ENCODE measurements at regions not wholly inside any gene's neighbourhood (a gene's known extent, or its start where the extent isn't known, plus 50 kb on each side); places are given as distances from the start of the nearest gene placed in this dataset.
A peak's percentile ranks its signal among the peaks of the same experiment; 100 is the strongest.

- H3K4me1 ChIP-seq: no peaks in the 10 kb centered on the region
- no peaks in the 10 kb centered on the region for H3K9me3 ChIP-seq
- no peaks in the 10 kb centered on the region for H3K36me3 ChIP-seq
- H3K4me3 ChIP-seq: no peak overlapping the region
- intact Hi-C loops (cut with DNase I): no loop called here
- ATAC-seq: peak in 1 of 2 donors; percentile 29
- no peak for TF ChIP-seq CTCF (IDR thresholded peaks at IDR 0.05)
- no peak overlapping the region for H3K27ac ChIP-seq
- no peak for DNase-seq
- H3K27me3 ChIP-seq (ENCODE audit: low read depth): no peaks in the 10 kb centered on the region
Measured at GRCh38 chr18:38930881-38931753, 1365.5 kb upstream of the CELF4 start.

GRCh38 chr18:38923540-38923939 lies 1357.9 kb upstream of the CELF4 start:
- Histone ChIP-seq H3K27ac (no peak overlapping the region), H3K36me3 (no peaks in the 10 kb centered on the region), H3K4me1 (no peaks in the 10 kb centered on the region), H3K9me3 (no peaks in the 10 kb centered on the region), H3K4me3 (no peak overlapping the region), H3K27me3 (ENCODE audit: low read depth) (no peaks in the 10 kb centered on the region)
- no peak for TF ChIP-seq CTCF (IDR thresholded peaks at IDR 0.05)
- no peak for ATAC-seq
- DNase-seq: no peak
- intact Hi-C loops (cut with DNase I): no loop called here

DNA sequence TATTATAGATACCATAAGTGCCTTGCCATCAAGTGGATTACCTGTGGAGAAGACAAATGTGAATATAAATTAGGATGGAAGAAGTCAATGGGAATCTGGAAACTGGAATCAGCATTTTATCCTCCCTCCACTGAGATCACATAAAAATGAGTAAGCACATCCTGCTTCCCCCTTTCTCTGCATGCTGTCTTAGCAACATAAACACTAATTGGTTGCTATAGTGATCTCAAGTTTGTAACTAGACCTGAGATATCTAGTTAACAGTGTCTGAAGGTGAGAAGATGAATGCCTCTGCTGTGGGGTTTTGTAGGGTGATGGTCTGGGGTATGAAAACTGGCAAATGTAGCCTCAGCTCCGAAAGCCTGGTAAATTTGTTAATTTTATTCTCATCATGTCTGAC lies 1357.5 kb upstream of the CELF4 start:
- no peak for ATAC-seq
- Histone ChIP-seq H3K9me3 (no peaks in the 10 kb centered on the region), H3K4me3 (no peak overlapping the region), H3K36me3 (no peaks in the 10 kb centered on the region), H3K27ac (no peak overlapping the region), H3K27me3 (ENCODE audit: low read depth) (no peaks in the 10 kb centered on the region), H3K4me1 (no peaks in the 10 kb centered on the region)
- TF ChIP-seq CTCF (IDR thresholded peaks at IDR 0.05): no peak
- DNase-seq: no peak
- intact Hi-C loops (cut with DNase I): no loop called here

GRCh38 chr18:38909972-38910371 lies 1344.4 kb upstream of the CELF4 start:
- intact Hi-C loops (cut with DNase I): no loop called here
- no peak for TF ChIP-seq CTCF (IDR thresholded peaks at IDR 0.05)

DNA sequence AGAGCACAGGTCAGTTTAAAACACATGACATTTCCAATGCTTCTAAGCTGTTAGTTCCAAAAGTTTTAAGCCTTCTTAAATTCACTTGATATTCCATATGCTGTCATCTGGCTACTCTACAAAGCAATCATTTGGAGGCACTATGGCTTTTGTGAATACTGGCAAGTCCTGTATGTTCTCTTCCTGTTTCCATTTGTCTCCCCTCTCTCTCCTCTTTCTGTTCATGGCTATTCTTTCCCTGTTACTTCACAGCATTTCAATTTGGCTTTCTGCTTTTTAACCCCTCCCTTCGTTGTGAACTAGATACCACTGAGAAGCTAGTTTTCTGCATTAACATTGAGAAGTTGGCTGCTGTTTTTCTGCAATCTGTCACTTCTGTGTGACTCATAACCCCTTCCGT lies 1337.2 kb upstream of the CELF4 start:
- DNase-seq: no peak
- no peaks in the 10 kb centered on the region for H3K9me3 ChIP-seq
- no peaks in the 10 kb centered on the region for H3K27me3 ChIP-seq (ENCODE audit: low read depth)
- H3K4me3 ChIP-seq: no peak overlapping the region
- ATAC-seq: no peak
- no peak overlapping the region for H3K27ac ChIP-seq
- H3K36me3 ChIP-seq: no peaks in the 10 kb centered on the region
- intact Hi-C loops (cut with DNase I): no loop called here
- no peak for TF ChIP-seq CTCF (IDR thresholded peaks at IDR 0.05)
- no peaks in the 10 kb centered on the region for H3K4me1 ChIP-seq

More at GRCh38 chr18:38909972-38910371, 1344.4 kb upstream of the CELF4 start:
- Histone ChIP-seq H3K27me3 (ENCODE audit: low read depth) (no peaks in the 10 kb centered on the region), H3K27ac (no peak overlapping the region), H3K4me1 (no peaks in the 10 kb centered on the region), H3K36me3 (no peaks in the 10 kb centered on the region), H3K9me3 (no peaks in the 10 kb centered on the region), H3K4me3 (no peak overlapping the region)
- DNase-seq (no peak), ATAC-seq (no peak)
